Naive thymus-derived CD4-positive, alpha-beta T cell (primary cell): ENCODE measurements at regions not wholly inside any gene's neighbourhood (a gene's known extent, or its start where the extent isn't known, plus 50 kb on each side); places are given as distances from the start of the nearest gene placed in this dataset.
"Not testable (repeated sequence)": the region's sequence is repeated elsewhere in the genome, so short reads cannot be mapped to it uniquely, and the experiment has no call there.

Experiments used
- ATAC-seq: fragments of 150-1000 bp; cut with Tn5 transposase; 2 replicates; pipeline ENCODE4 v1.10.0; 2021; ENCODE audit warnings: mild to moderate bottlenecking, moderate library complexity
- CTCF ChIA-PET: fragments of 350-600 bp; sonication (Branson Sonifier 250); formaldehyde crosslinking; loops from one replicate; lab custom pipeline; 2021; ENCODE audit warnings: antibody characterized with exemption; lab: Charles Lee
- POLR2A ChIA-PET: fragments of 350-600 bp; sonication (Branson Sonifier 250); formaldehyde crosslinking; loops from one replicate; lab custom pipeline; 2021; ENCODE audit warnings: antibody characterized with exemption, inconsistent platforms; lab: Charles Lee
- DNase-seq, 9 donors: peaks; one replicate each; pipeline versions ENCODE4 v3.0.0 to v3.0.0-alpha.2; 2020 to 2022; ENCODE audit warnings: mixed read lengths in 1 of 9
- H3K27ac ChIP-seq: one replicate; pipeline ENCODE4 v1.7.0; 2013; ENCODE audit warnings: mild to moderate bottlenecking, low read depth, low read length, moderate library complexity
- H3K27me3 ChIP-seq, 2 donors: one replicate each; pipeline ENCODE4 v1.7.0; 2013; ENCODE audit warnings: low read length in 2 of 2, mild to moderate bottlenecking in 2 of 2, moderate library complexity in 2 of 2; ENCODE audit not compliant: control insufficient read depth in 2 of 2, insufficient read depth in 2 of 2
- H3K36me3 ChIP-seq, 3 experiments: 1 replicate in 2 of 3; 2 replicates in 1 of 3; pipeline ENCODE4 v1.7.0; 2013; ENCODE audit warnings: low read length in 3 of 3, mild to moderate bottlenecking in 3 of 3, moderate library complexity in 1 of 3; ENCODE audit not compliant: insufficient read depth in 3 of 3, control insufficient read depth in 2 of 3
- H3K4me1 ChIP-seq, 2 donors: one replicate each; pipeline ENCODE4 v1.7.0; 2013; ENCODE audit warnings: low read length in 2 of 2, mild to moderate bottlenecking in 2 of 2, moderate library complexity in 1 of 2; ENCODE audit not compliant: control insufficient read depth in 2 of 2, insufficient read depth in 2 of 2
- H3K4me3 ChIP-seq: 2 replicates; pipeline ENCODE4 v1.7.0; 2013; ENCODE audit warnings: mild to moderate bottlenecking, low read length
- H3K9me3 ChIP-seq, 3 experiments: 1 replicate in 2 of 3; 2 replicates in 1 of 3; pipeline ENCODE4 v1.7.0; 2013; ENCODE audit warnings: low read length in 3 of 3; ENCODE audit not compliant: control insufficient read depth in 2 of 3
- H3K27ac Mint-ChIP-seq, 9 donors: one replicate each; pipeline ENCODE4 v1.8.0; 2020 to 2022; ENCODE audit warnings: mixed read lengths in 9 of 9, mild to moderate bottlenecking in 8 of 9, moderate library complexity in 5 of 9, inconsistent platforms in 2 of 9
- H3K27me3 Mint-ChIP-seq, 5 donors: one replicate each; pipeline ENCODE4 v1.8.0; 2021 to 2022; ENCODE audit warnings: mixed read lengths in 5 of 5, mild to moderate bottlenecking in 1 of 5
- H3K36me3 Mint-ChIP-seq, 5 donors: one replicate each; pipeline ENCODE4 v1.8.0; 2020 to 2022; ENCODE audit warnings: mixed read lengths in 5 of 5, mild to moderate bottlenecking in 3 of 5, inconsistent platforms in 1 of 5
- H3K4me1 Mint-ChIP-seq, 7 donors: one replicate each; pipeline ENCODE4 v1.8.0; 2020 to 2022; ENCODE audit warnings: mixed read lengths in 7 of 7, mild to moderate bottlenecking in 3 of 7, inconsistent platforms in 1 of 7
- H3K4me3 Mint-ChIP-seq, 10 donors: one replicate each; pipeline ENCODE4 v1.8.0; 2020 to 2022; ENCODE audit warnings: mild to moderate bottlenecking in 10 of 10, mixed read lengths in 10 of 10, moderate library complexity in 6 of 10, inconsistent platforms in 2 of 10
- H3K9me3 Mint-ChIP-seq, 11 donors: one replicate each; pipeline ENCODE4 v1.8.0; 2020 to 2022; ENCODE audit warnings: mixed read lengths in 11 of 11, mild to moderate bottlenecking in 4 of 11, inconsistent platforms in 1 of 11, moderate library complexity in 1 of 11
- intact Hi-C, 2 donors: fragments of 100-400 bp; cut with micrococcal nuclease; formaldehyde crosslinking; loops; one replicate each; pipeline ENCODE4 v1.15.1; 2023

- H3K36me3 ChIP-seq, H3K9me3 ChIP-seq, CTCF ChIA-PET, H3K36me3 Mint-ChIP-seq, H3K4me1 Mint-ChIP-seq, H3K27me3 ChIP-seq, H3K27ac ChIP-seq, POLR2A ChIA-PET, H3K27me3 Mint-ChIP-seq, H3K4me3 Mint-ChIP-seq, DNase-seq, intact Hi-C loops, H3K4me1 ChIP-seq, H3K4me3 ChIP-seq, ATAC-seq, H3K27ac Mint-ChIP-seq: not testable (repeated sequence)
- peaks cover 7 to 32% (median 21%) of the 10 kb centered on the region in 11 donors for H3K9me3 Mint-ChIP-seq
Observed at GRCh38 chr3:77756397-77756975, 716.6 kb downstream of the ROBO2 start.

- POLR2A ChIA-PET, result no interaction called here
- H3K27ac ChIP-seq, result no peak overlapping the region
- intact Hi-C loops, result no loop called here
- H3K27ac Mint-ChIP-seq, result no peak overlapping the region
- CTCF ChIA-PET, result no interaction called here
- ATAC-seq (no peak), DNase-seq (no peak)
- no peaks in the 10 kb centered on the region for H3K36me3 ChIP-seq
- H3K4me3 ChIP-seq, result no peak overlapping the region
- H3K27me3 ChIP-seq, result no peaks in the 10 kb centered on the region
- H3K27me3 Mint-ChIP-seq, result no peaks in the 10 kb centered on the region
- H3K4me1 Mint-ChIP-seq, result no peaks in the 10 kb centered on the region
- H3K36me3 Mint-ChIP-seq, result peaks cover 0 to 4% (median 4%) of the 10 kb centered on the region in 5 donors
- no peaks in the 10 kb centered on the region for H3K4me1 ChIP-seq
- no peaks in the 10 kb centered on the region for H3K9me3 ChIP-seq
- no peak overlapping the region for H3K4me3 Mint-ChIP-seq
- H3K9me3 Mint-ChIP-seq, result peaks cover 4 to 15% (median 9%) of the 10 kb centered on the region in 11 donors
Observed at GRCh38 chr3:77772459-77772858, 732.6 kb downstream of the ROBO2 start.

- Mint-ChIP-seq H3K9me3 (peaks cover 4 to 15% (median 9%) of the 10 kb centered on the region in 11 donors), H3K27me3 (no peaks in the 10 kb centered on the region), H3K36me3 (peaks cover 0 to 4% (median 4%) of the 10 kb centered on the region in 5 donors), H3K4me3 (no peak overlapping the region), H3K27ac (no peak overlapping the region), H3K4me1 (no peaks in the 10 kb centered on the region)
- Histone ChIP-seq H3K9me3 (no peaks in the 10 kb centered on the region), H3K27ac (no peak overlapping the region), H3K27me3 (no peaks in the 10 kb centered on the region), H3K36me3 (no peaks in the 10 kb centered on the region), H3K4me3 (no peak overlapping the region), H3K4me1 (no peaks in the 10 kb centered on the region)
- POLR2A ChIA-PET, result no interaction called here
- CTCF ChIA-PET, result no interaction called here
- ATAC-seq (no peak), DNase-seq (no peak)
- intact Hi-C loops, result no loop called here
Observed at GRCh38 chr3:77773084-77773483, 733.2 kb downstream of the ROBO2 start.

- H3K27me3 Mint-ChIP-seq, result peaks cover 0 to 4% (median 0%) of the 10 kb centered on the region in 5 donors
- Histone ChIP-seq H3K27me3 (no peaks in the 10 kb centered on the region), H3K36me3 (no peaks in the 10 kb centered on the region), H3K9me3 (no peaks in the 10 kb centered on the region), H3K4me3 (no peak overlapping the region), H3K27ac (no peak overlapping the region), H3K4me1 (no peaks in the 10 kb centered on the region)
- intact Hi-C loops, result no loop called here
- no peak overlapping the region for H3K27ac Mint-ChIP-seq
- H3K9me3 Mint-ChIP-seq, result peaks cover 0 to 18% (median 5%) of the 10 kb centered on the region in 11 donors
- DNase-seq (no peak), ATAC-seq (no peak)
- no peaks in the 10 kb centered on the region for H3K36me3 Mint-ChIP-seq
- ChIA-PET CTCF (no interaction called here), POLR2A (no interaction called here)
- no peaks in the 10 kb centered on the region for H3K4me1 Mint-ChIP-seq
- H3K4me3 Mint-ChIP-seq, result no peak overlapping the region
Observed at GRCh38 chr3:77780278-77780996, 740.5 kb downstream of the ROBO2 start.

GRCh38 chr3:77786216-77786615 lies 746.3 kb downstream of the ROBO2 start:
- no peak overlapping the region for H3K4me3 Mint-ChIP-seq
- ChIA-PET CTCF (no interaction called here), POLR2A (no interaction called here)
- Histone ChIP-seq H3K4me3 (no peak overlapping the region), H3K36me3 (no peaks in the 10 kb centered on the region), H3K27me3 (no peaks in the 10 kb centered on the region), H3K9me3 (no peaks in the 10 kb centered on the region), H3K4me1 (no peaks in the 10 kb centered on the region), H3K27ac (no peak overlapping the region)
- no peak for DNase-seq
- peaks cover under 1 to 10% (median 3%) of the 10 kb centered on the region in 11 donors for H3K9me3 Mint-ChIP-seq
- H3K27ac Mint-ChIP-seq, result no peak overlapping the region
- intact Hi-C loops, result no loop called here
- ATAC-seq, result no peak
- H3K27me3 Mint-ChIP-seq, result no peaks in the 10 kb centered on the region
- no peaks in the 10 kb centered on the region for H3K36me3 Mint-ChIP-seq
- no peaks in the 10 kb centered on the region for H3K4me1 Mint-ChIP-seq

- intact Hi-C loops, result no loop called here
Observed at GRCh38 chr3:77795013-77795412, 755.1 kb downstream of the ROBO2 start.

GRCh38 chr3:77799278-77799677 lies 759.4 kb downstream of the ROBO2 start:
- no peaks in the 10 kb centered on the region for H3K4me1 Mint-ChIP-seq
- no peak for DNase-seq
- no peaks in the 10 kb centered on the region for H3K9me3 ChIP-seq
- ChIA-PET CTCF (no interaction called here), POLR2A (no interaction called here)
- H3K27me3 Mint-ChIP-seq, result no peaks in the 10 kb centered on the region
- no peak overlapping the region for H3K27ac ChIP-seq
- no peak overlapping the region for H3K4me3 ChIP-seq
- no peaks in the 10 kb centered on the region for H3K4me1 ChIP-seq
- no peaks in the 10 kb centered on the region for H3K36me3 ChIP-seq
- intact Hi-C loops, result no loop called here
- ATAC-seq, result no peak
- no peaks in the 10 kb centered on the region for H3K27me3 ChIP-seq
- peaks cover 0 to 10% (median 4%) of the 10 kb centered on the region in 11 donors for H3K9me3 Mint-ChIP-seq
- H3K36me3 Mint-ChIP-seq, result no peaks in the 10 kb centered on the region
- no peak overlapping the region for H3K4me3 Mint-ChIP-seq
- H3K27ac Mint-ChIP-seq, result no peak overlapping the region

More at GRCh38 chr3:77795013-77795412, 755.1 kb downstream of the ROBO2 start:
- Histone ChIP-seq H3K27me3 (no peaks in the 10 kb centered on the region), H3K4me1 (no peaks in the 10 kb centered on the region), H3K4me3 (no peak overlapping the region), H3K9me3 (no peaks in the 10 kb centered on the region), H3K27ac (no peak overlapping the region), H3K36me3 (no peaks in the 10 kb centered on the region)
- peaks cover 0 to 9% (median 6%) of the 10 kb centered on the region in 11 donors for H3K9me3 Mint-ChIP-seq
- no peak for ATAC-seq
- no peak overlapping the region for H3K4me3 Mint-ChIP-seq
- H3K36me3 Mint-ChIP-seq, result no peaks in the 10 kb centered on the region
- DNase-seq, result no peak
- no peak overlapping the region for H3K27ac Mint-ChIP-seq
- ChIA-PET CTCF (no interaction called here), POLR2A (no interaction called here)
- H3K27me3 Mint-ChIP-seq, result no peaks in the 10 kb centered on the region
- no peaks in the 10 kb centered on the region for H3K4me1 Mint-ChIP-seq
